ENCODE measurements at regions not wholly inside any gene's neighbourhood (a gene's known extent, or its start where the extent isn't known, plus 50 kb on each side); places are given as distances from the start of the nearest gene placed in this dataset.

DNA sequence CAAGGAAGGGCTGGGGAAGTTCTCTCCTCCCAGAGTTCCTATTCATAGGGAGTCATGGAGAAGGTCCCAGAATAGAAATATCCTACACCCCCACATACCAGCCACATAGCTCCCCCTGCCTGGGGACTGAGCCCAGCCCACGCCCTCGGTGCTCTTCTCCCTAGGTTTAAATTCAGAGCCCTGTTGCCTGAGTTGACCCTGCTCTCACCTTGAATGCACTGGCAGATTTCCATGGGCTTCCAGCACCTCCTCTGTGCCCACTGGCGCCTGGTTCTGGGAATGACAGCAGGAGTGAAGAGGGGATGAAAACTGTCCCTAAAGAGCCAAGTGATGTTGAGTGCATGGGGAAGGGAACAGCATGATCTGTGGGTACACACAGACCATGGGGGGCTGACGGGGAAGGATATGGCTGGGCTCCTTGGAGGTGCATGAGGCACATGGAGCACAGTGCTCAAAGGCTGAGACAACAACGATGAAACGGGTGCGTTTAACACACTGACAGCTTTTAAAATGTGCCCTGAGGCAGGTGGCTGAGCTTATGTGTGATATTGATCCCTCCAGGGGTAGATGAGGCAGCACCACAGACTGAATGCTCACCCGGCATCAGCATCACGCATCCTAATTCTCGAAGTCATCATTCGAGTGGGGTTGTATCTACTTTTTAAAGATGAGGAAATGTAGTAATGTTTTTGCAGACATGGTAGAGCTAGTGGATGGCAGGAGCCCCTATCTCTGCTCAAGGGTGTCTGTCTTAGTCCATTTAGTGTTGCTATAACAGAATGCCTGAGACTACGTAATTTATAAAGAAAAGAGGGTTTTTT, 53.7 kb upstream of the IGFBP3 start:
- DNase-seq: peak in 1 of 42 donors; percentile 24
- intact Hi-C loops (cut with DNase I): no loop called here

DNA sequence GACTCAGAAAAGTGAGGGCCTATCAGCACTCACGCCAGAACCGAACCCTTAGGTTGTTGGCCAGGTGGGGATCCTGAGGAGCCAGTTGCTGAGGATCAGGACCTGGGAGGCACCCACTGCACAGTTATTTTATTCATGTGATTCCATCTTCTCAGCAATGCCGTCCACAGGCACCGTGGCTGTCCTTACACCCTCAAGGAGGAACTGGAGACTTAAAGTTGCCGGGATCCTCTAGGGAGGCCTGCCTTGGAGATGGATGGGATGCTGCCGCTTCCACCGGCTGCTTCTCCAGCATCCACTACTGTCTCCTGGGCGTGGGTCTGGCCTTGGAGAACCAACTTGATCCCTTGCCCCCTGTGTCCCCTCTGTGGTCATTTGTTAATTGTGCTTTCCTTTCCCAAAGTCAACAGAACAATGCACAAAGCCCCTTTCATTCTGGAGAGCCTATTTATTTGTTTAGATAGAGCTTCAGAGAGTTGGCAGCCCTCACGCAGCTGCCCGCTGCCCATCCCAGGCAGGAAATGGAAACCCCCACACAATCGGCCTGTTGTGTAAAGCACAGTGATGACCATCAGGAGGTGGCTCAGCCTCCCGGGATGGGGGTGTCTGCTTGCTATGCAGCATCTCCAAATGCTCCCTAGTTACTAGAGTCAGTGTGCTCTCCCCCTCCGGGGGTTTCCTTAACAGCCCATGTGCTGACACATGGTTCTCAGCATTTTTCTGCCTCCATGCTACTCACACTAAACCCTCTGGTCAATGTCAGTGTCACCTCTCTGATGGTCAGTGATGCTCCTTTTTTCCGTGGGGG, 52.9 kb upstream of the IGFBP3 start:
- peak; percentile 28 to 88 (median 73) for DNase-seq
- intact Hi-C loops (cut with DNase I): no loop called here

DNA sequence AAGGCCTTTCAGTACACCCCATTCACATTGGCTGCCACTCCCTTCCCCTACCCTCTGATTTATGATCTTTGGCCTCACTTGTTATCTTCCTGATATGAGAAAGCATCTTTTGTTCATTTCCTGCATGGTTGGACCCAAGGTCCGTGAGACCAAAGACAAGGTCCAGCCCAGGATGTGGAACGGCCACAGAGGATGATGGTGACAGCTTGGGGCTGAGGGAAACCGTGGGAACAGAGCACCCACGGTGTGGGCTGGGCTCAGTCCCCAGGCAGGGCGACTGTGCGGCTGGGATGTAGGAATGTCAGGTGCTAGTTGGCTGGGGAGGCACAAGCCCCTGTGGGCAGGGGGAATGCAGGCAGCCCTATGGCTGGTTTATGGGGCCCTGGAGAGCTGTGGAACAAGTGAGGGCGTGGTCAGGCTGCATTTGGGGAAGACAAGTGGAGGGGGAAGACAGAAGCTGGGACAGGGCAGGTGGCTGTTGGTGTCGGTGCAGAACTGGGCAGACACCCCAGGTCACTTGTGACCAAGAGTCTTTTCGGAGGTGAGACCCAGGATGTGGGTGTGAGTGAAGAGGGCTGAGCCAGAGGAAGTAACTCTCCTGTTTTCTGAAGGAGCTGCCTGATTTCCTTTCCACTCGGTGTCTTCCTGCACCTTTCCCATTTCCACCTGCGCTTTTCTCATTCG, 51.7 kb upstream of the IGFBP3 start:
- intact Hi-C loops (cut with DNase I): no loop called here
- peak in 1 of 42 donors; percentile 34 for DNase-seq

DNA sequence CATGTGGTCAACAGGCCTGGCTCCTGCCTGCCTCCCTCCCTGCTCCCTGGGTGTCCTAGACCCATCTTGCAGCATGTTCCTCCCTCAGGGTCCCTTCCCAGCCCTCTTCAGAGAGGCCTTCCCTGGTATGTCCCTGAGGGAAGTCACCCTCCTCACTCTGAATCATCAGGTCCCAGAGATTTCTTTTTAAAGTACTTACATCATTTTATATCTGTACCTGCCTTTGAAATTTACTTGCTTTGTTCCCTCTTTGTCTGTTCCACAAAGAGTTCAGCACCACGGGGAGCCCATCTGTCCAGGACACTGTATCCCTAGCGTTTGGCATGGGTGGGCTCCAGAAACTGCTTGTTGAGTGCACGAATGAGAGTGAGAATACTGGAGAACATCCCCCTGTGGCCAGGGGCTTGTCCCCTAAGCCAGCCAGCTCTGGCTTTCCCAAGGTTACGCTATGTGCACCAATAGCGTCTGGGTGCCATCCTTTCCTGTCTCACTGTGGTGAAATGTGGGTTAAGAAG, 50.6 kb upstream of the IGFBP3 start:
- intact Hi-C loops (cut with DNase I): no loop called here
- no peak for DNase-seq

DNA sequence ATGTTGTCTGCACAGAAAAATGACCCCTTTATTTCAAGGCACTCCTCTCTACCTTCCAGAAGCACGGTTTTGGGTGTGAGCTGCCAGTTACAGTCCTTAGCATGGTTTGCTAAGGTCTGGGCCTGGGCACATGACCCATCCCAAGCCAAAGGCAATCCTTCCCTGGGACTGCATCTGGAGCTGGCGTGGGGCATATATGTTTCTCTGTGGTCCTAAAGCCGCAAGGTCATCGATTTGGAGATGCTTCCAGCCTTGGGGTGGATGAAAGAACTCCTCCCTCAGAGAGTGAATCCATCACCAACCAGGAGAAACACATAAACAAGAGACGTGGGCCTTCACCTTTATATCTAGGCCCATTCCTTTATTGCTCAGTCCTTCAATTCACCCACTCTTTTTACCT, 50.1 kb upstream of the IGFBP3 start:
- intact Hi-C loops (cut with DNase I): no loop called here
- no peak for DNase-seq

Data from head of caudate nucleus (tissue), 42 donors.